ENCODE measurements at regions not wholly inside any gene's neighbourhood (a gene's known extent, or its start where the extent isn't known, plus 50 kb on each side); places are given as distances from the start of the nearest gene placed in this dataset.
"Not testable (repeated sequence)": the region's sequence is repeated elsewhere in the genome, so short reads cannot be mapped to it uniquely, and the experiment has no call there.

GRCh38 chr10:45550903-45551786 is 121.4 kb downstream of the ZFAND4 start:
- no peaks in the 10 kb centered on the region for H3K27me3 Mint-ChIP-seq
- H3K4me1 Mint-ChIP-seq (ENCODE audit: low read depth) = peaks cover 14% of the 10 kb centered on the region
- no peak for DNase-seq
- intact Hi-C loops (cut with micrococcal nuclease) = no loop called here
- H3K4me3 Mint-ChIP-seq = no peak overlapping the region
- ChIA-PET CTCF (no interaction called here), POLR2A (no interaction called here)
- no peak for ATAC-seq
- no peaks in the 10 kb centered on the region for H3K9me3 Mint-ChIP-seq
- H3K27ac Mint-ChIP-seq = no peak overlapping the region
- no peak for TF ChIP-seq CTCF (IDR thresholded peaks at IDR 0.05)
- H3K36me3 Mint-ChIP-seq (ENCODE audit: low read depth) = peaks cover 2% of the 10 kb centered on the region

GRCh38 chr10:45548068-45548467 is 124.5 kb downstream of the ZFAND4 start:
- ChIA-PET POLR2A (no interaction called here), CTCF (no interaction called here)
- intact Hi-C loops (cut with micrococcal nuclease) = no loop called here
- no peak for DNase-seq
- Mint-ChIP-seq H3K9me3 (no peaks in the 10 kb centered on the region), H3K4me3 (no peak overlapping the region), H3K27ac (no peak overlapping the region), H3K4me1 (ENCODE audit: low read depth) (peaks cover 9% of the 10 kb centered on the region), H3K36me3 (ENCODE audit: low read depth) (peaks cover 2% of the 10 kb centered on the region), H3K27me3 (no peaks in the 10 kb centered on the region)
- ATAC-seq = no peak
- no peak for TF ChIP-seq CTCF (IDR thresholded peaks at IDR 0.05)

- Mint-ChIP-seq H3K27me3 (no peaks in the 10 kb centered on the region), H3K4me3 (no peak overlapping the region), H3K9me3 (no peaks in the 10 kb centered on the region), H3K27ac (no peak overlapping the region), H3K4me1 (ENCODE audit: low read depth) (peaks cover 9% of the 10 kb centered on the region), H3K36me3 (ENCODE audit: low read depth) (peaks cover 2% of the 10 kb centered on the region)
- TF ChIP-seq CTCF (IDR thresholded peaks at IDR 0.05) = no peak
- DNase-seq = no peak
- intact Hi-C loops (cut with micrococcal nuclease) = no loop called here
- ATAC-seq = no peak
- ChIA-PET POLR2A (no interaction called here), CTCF (no interaction called here)
Observed at GRCh38 chr10:45547207-45547606, 125.4 kb downstream of the ZFAND4 start.

GRCh38 chr10:45545150-45545549 is 127.4 kb downstream of the ZFAND4 start:
- intact Hi-C loops (cut with micrococcal nuclease) = no loop called here
- no peak for ATAC-seq
- CTCF ChIA-PET = no interaction called here
- Mint-ChIP-seq H3K9me3 (no peaks in the 10 kb centered on the region), H3K27ac (no peak overlapping the region), H3K4me3 (no peak overlapping the region), H3K36me3 (ENCODE audit: low read depth) (peaks cover 2% of the 10 kb centered on the region), H3K4me1 (ENCODE audit: low read depth) (peaks cover 9% of the 10 kb centered on the region), H3K27me3 (no peaks in the 10 kb centered on the region)
- DNase-seq = no peak
- POLR2A ChIA-PET = no interaction called here
- TF ChIP-seq CTCF (IDR thresholded peaks at IDR 0.05) = no peak

GRCh38 chr10:45544191-45544590 is 128.4 kb downstream of the ZFAND4 start:
- intact Hi-C loops (cut with micrococcal nuclease) = no loop called here
- POLR2A ChIA-PET = no interaction called here
- CTCF ChIA-PET = no interaction called here
- ATAC-seq = no peak
- Mint-ChIP-seq H3K36me3 (ENCODE audit: low read depth) (no peaks in the 10 kb centered on the region), H3K9me3 (no peaks in the 10 kb centered on the region), H3K4me1 (ENCODE audit: low read depth) (peaks cover 13% of the 10 kb centered on the region), H3K27me3 (no peaks in the 10 kb centered on the region), H3K27ac (no peak overlapping the region), H3K4me3 (no peak overlapping the region)
- no peak for TF ChIP-seq CTCF (IDR thresholded peaks at IDR 0.05)
- DNase-seq = no peak

- H3K36me3 Mint-ChIP-seq (ENCODE audit: low read depth); H3K4me3 Mint-ChIP-seq; H3K27me3 Mint-ChIP-seq; H3K9me3 Mint-ChIP-seq; ATAC-seq; POLR2A ChIA-PET; intact Hi-C loops (cut with micrococcal nuclease); H3K27ac Mint-ChIP-seq; CTCF ChIA-PET; DNase-seq: not testable (repeated sequence)
- peaks cover 13% of the 10 kb centered on the region for H3K4me1 Mint-ChIP-seq (ENCODE audit: low read depth)
Observed at GRCh38 chr10:45541032-45541431, 131.5 kb downstream of the ZFAND4 start.

GRCh38 chr10:45540589-45540988 is 132.0 kb downstream of the ZFAND4 start:
- POLR2A ChIA-PET; H3K27ac Mint-ChIP-seq; H3K27me3 Mint-ChIP-seq; ATAC-seq; H3K4me3 Mint-ChIP-seq; H3K36me3 Mint-ChIP-seq (ENCODE audit: low read depth); DNase-seq; intact Hi-C loops (cut with micrococcal nuclease); CTCF ChIA-PET; H3K9me3 Mint-ChIP-seq: not testable (repeated sequence)
- H3K4me1 Mint-ChIP-seq (ENCODE audit: low read depth) = peaks cover 14% of the 10 kb centered on the region

- H3K27ac Mint-ChIP-seq; H3K27me3 Mint-ChIP-seq; DNase-seq; ATAC-seq; H3K36me3 Mint-ChIP-seq (ENCODE audit: low read depth); intact Hi-C loops (cut with micrococcal nuclease); H3K9me3 Mint-ChIP-seq; CTCF ChIA-PET; H3K4me3 Mint-ChIP-seq; POLR2A ChIA-PET: not testable (repeated sequence)
- H3K4me1 Mint-ChIP-seq (ENCODE audit: low read depth) = peaks cover 14% of the 10 kb centered on the region
Observed at GRCh38 chr10:45539569-45539968, 133.0 kb downstream of the ZFAND4 start.

Data from activated CD8-positive, alpha-beta T cell treated with anti-CD3 and anti-CD28 coated beads for 36 hours (primary cell).